Neural progenitor cell (in vitro differentiated cells): ENCODE measurements at regions not wholly inside any gene's neighbourhood (a gene's known extent, or its start where the extent isn't known, plus 50 kb on each side); places are given as distances from the start of the nearest gene placed in this dataset.

ENCODE experiments used
- DNase-seq: peaks from one replicate; pipeline ENCODE4 v3.0.0-alpha.2; 2016; ENCODE audit warnings: low spot score
- H2AFZ ChIP-seq: fragments of 200-600 bp; sonication (generic); replicated peaks from 2 replicates; pipeline ENCODE4 v1.6.1; 2016; ENCODE audit warnings: antibody characterized with exemption
- H3F3A ChIP-seq: fragments of 200-600 bp; sonication (generic); 2 replicates; pipeline ENCODE4 v1.6.1; 2016; ENCODE audit warnings: antibody characterized with exemption, low read depth
- H3K27ac ChIP-seq: fragments of 200-600 bp; sonication (generic); 2 replicates; pipeline ENCODE4 v1.5.1; 2016; ENCODE audit warnings: mild to moderate bottlenecking
- H3K27me3 ChIP-seq: fragments of 200-600 bp; sonication (generic); 2 replicates; pipeline ENCODE4 v1.6.1; 2016; ENCODE audit warnings: mild to moderate bottlenecking, moderate library complexity
- H3K36me3 ChIP-seq: fragments of 200-600 bp; sonication (generic); 2 replicates; pipeline ENCODE4 v1.5.1; 2016
- H3K4me1 ChIP-seq: fragments of 200-600 bp; sonication (generic); 2 replicates; pipeline ENCODE4 v1.6.1; 2016; ENCODE audit warnings: mixed run types
- H3K4me2 ChIP-seq: fragments of 200-600 bp; sonication (generic); 2 replicates; pipeline ENCODE4 v1.6.1; 2016
- H3K4me3 ChIP-seq: fragments of 200-600 bp; sonication (generic); 2 replicates; pipeline ENCODE4 v1.5.1; 2016
- H3K79me2 ChIP-seq: fragments of 200-600 bp; sonication (generic); 2 replicates; pipeline ENCODE4 v1.6.1; 2016; ENCODE audit warnings: low read depth
- H3K9ac ChIP-seq: fragments of 200-600 bp; sonication (generic); 2 replicates; pipeline ENCODE4 v1.6.1; 2016
- H3K9me3 ChIP-seq: fragments of 200-600 bp; sonication (generic); 2 replicates; pipeline ENCODE4 v1.5.1; 2016; ENCODE audit warnings: low read depth
- H4K20me1 ChIP-seq: fragments of 200-600 bp; sonication (generic); 2 replicates; pipeline ENCODE4 v1.6.1; 2016; ENCODE audit warnings: low read depth
- H3K27ac Mint-ChIP-seq: 3 replicates; pipeline ENCODE4 v1.8.0; 2021; ENCODE audit warnings: mixed read lengths
- H3K27me3 Mint-ChIP-seq: 2 replicates; pipeline ENCODE4 v1.8.0; 2022; ENCODE audit warnings: low read depth, mild to moderate bottlenecking, inconsistent platforms, moderate library complexity, mixed read lengths; ENCODE audit not compliant: insufficient read depth
- H3K36me3 Mint-ChIP-seq: 3 replicates; pipeline ENCODE4 v1.8.0; 2021; ENCODE audit warnings: mixed read lengths
- H3K4me1 Mint-ChIP-seq: 3 replicates; pipeline ENCODE4 v1.8.0; 2021; ENCODE audit warnings: mixed read lengths
- H3K4me3 Mint-ChIP-seq: 3 replicates; pipeline ENCODE4 v1.8.0; 2021; ENCODE audit warnings: mild to moderate bottlenecking, moderate library complexity, mixed read lengths
- H3K9me3 Mint-ChIP-seq: 3 replicates; pipeline ENCODE4 v1.8.0; 2020; ENCODE audit warnings: mixed read lengths
- CTCF ChIP-seq: fragments of 200-600 bp; sonication (generic); IDR thresholded peaks from 2 replicates; pipeline ENCODE4 v1.5.1; 2017; ENCODE audit warnings: antibody characterized with exemption, mild to moderate bottlenecking
- EZH2 ChIP-seq: fragments of 200-600 bp; sonication (generic); IDR thresholded peaks from 2 replicates; pipeline ENCODE4 v1.6.1; 2017; ENCODE audit warnings: antibody characterized with exemption, mild to moderate bottlenecking, moderate library complexity
- EZH2phosphoT487 ChIP-seq: fragments of 200-600 bp; sonication (generic); IDR thresholded peaks from 2 replicates; pipeline ENCODE4 v1.6.1; 2017; ENCODE audit warnings: antibody characterized with exemption

GRCh38 chr22:27660306-27660705, 141.2 kb downstream of the MN1 start:
- peaks cover 9% of the 10 kb centered on the region for H3K9me3 Mint-ChIP-seq
- Histone ChIP-seq H3K27me3 (no peaks in the 10 kb centered on the region), H3K4me2 (no peak overlapping the region), H3K36me3 (no peaks in the 10 kb centered on the region), H3K4me1 (no peaks in the 10 kb centered on the region), H3K79me2 (no peaks in the 10 kb centered on the region), H3K4me3 (no peak overlapping the region), H4K20me1 (no peaks in the 10 kb centered on the region), H3K27ac (no peak overlapping the region), H3F3A (no peaks in the 10 kb centered on the region), H3K9me3 (no peaks in the 10 kb centered on the region), H3K9ac (no peak overlapping the region), H2AFZ (no peak overlapping the region)
- TF ChIP-seq EZH2phosphoT487 = no peak
- no peak for TF ChIP-seq EZH2
- TF ChIP-seq CTCF = no peak
- peaks cover 11% of the 10 kb centered on the region for H3K27me3 Mint-ChIP-seq
- DNase-seq = no peak
- no peak overlapping the region for H3K4me3 Mint-ChIP-seq
- H3K27ac Mint-ChIP-seq = no peak overlapping the region
- H3K36me3 Mint-ChIP-seq = no peaks in the 10 kb centered on the region
- H3K4me1 Mint-ChIP-seq = peaks cover 18% of the 10 kb centered on the region

GRCh38 chr22:27662359-27663301, 138.9 kb downstream of the MN1 start:
- peaks cover 12% of the 10 kb centered on the region for H3K27me3 Mint-ChIP-seq
- peaks cover 30% of the 10 kb centered on the region for H3K4me1 Mint-ChIP-seq
- Histone ChIP-seq H3F3A (no peaks in the 10 kb centered on the region), H3K4me2 (no peak overlapping the region), H3K79me2 (no peaks in the 10 kb centered on the region), H3K9ac (no peak overlapping the region), H3K27me3 (no peaks in the 10 kb centered on the region), H2AFZ (no peak overlapping the region), H4K20me1 (no peaks in the 10 kb centered on the region), H3K4me1 (peaks cover 4% of the 10 kb centered on the region), H3K4me3 (no peak overlapping the region), H3K9me3 (no peaks in the 10 kb centered on the region), H3K27ac (no peak overlapping the region), H3K36me3 (no peaks in the 10 kb centered on the region)
- peaks cover 2% of the 10 kb centered on the region for H3K36me3 Mint-ChIP-seq
- no peak for DNase-seq
- H3K4me3 Mint-ChIP-seq = no peak overlapping the region
- TF ChIP-seq CTCF (no peak), EZH2phosphoT487 (no peak), EZH2 (no peak)
- H3K27ac Mint-ChIP-seq = peak overlapping the region; percentile 70
- peaks cover 6% of the 10 kb centered on the region for H3K9me3 Mint-ChIP-seq

- Histone ChIP-seq H3K9ac (no peak overlapping the region), H3K27me3 (no peaks in the 10 kb centered on the region), H3K9me3 (no peaks in the 10 kb centered on the region), H3K4me3 (no peak overlapping the region), H3F3A (peaks cover under 1% of the 10 kb centered on the region), H3K36me3 (no peaks in the 10 kb centered on the region), H3K27ac (no peak overlapping the region), H2AFZ (no peak overlapping the region), H4K20me1 (no peaks in the 10 kb centered on the region), H3K4me1 (peaks cover 4% of the 10 kb centered on the region), H3K79me2 (no peaks in the 10 kb centered on the region), H3K4me2 (no peak overlapping the region)
- no peak for DNase-seq
- Mint-ChIP-seq H3K36me3 (peaks cover 2% of the 10 kb centered on the region), H3K27me3 (peaks cover 18% of the 10 kb centered on the region), H3K4me1 (peaks cover 36% of the 10 kb centered on the region), H3K9me3 (peaks cover 6% of the 10 kb centered on the region), H3K4me3 (no peak overlapping the region), H3K27ac (peak overlapping the region; percentile 70)
- TF ChIP-seq EZH2phosphoT487 (no peak), EZH2 (no peak), CTCF (no peak)
Measured at GRCh38 chr22:27663812-27664211, 137.7 kb downstream of the MN1 start.
